Activated CD8-positive, alpha-beta memory T cell treated with anti-CD3 and anti-CD28 coated beads, Interleukin-2, amount 50 U/mL, for 48 hours (primary cell): ENCODE measurements at regions not wholly inside any gene's neighbourhood (a gene's known extent, or its start where the extent isn't known, plus 50 kb on each side); places are given as distances from the start of the nearest gene placed in this dataset.

ENCODE experiments used
- DNase-seq: peaks from one replicate; pipeline ENCODE4 v3.0.0-alpha.2; 2020

DNA sequence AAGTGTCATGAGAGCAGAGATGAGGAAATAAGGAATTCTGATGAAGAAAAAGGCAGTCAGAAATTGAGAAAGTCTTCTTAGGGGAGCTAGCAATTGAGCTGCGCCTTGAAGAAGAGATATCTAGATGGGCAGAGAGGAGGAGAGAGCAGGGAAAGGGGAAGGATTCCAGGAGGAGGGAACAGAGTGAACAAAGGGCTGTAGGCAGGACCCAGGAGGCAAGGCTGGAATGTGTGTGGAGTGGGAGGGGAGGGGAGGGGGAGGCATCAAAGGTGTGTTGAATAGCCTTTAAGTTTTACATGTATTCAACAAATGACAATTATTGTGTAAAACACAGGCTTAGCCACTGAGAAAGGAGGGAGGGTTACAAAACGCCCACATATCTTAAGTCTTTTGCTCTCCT, 164.5 kb downstream of the TDRD15 start:
- no peak for DNase-seq

DNA sequence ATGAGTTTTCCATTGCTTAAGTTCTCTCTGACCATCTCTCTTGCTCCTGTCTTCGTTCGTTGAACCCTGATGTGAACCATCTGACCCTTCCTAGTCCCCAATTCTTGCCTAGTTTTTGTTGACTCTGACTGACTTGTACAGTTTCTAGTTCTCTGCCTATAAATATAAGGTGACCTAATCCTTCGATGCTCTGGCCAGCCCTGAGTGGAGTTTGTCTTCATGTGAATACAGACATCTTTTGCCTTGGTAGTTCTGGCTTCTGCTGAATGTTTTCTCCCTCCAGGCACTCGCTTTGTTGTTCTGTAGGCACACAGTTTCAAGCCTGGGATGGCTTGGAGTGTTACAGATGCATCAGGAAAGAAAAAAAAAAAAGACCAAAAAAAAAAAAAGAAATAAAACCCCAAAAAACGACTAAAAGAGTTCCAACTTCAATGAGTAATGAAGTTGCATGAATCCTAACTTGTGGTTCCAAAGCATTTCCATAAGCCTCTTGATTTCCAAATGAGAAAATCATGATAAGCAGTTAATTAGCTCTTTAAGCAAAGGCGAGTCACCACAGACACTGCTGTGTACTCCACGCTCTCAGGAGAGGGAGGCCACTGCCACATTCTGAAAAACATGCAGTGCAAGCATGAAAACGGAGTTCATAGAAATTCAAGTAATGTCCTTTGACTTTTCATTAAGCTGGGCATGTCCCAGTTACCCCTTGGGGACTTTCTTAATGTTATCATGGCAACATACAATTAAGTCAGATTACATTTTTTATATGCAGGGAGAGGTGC, 165.2 kb downstream of the TDRD15 start:
- no peak for DNase-seq

DNA sequence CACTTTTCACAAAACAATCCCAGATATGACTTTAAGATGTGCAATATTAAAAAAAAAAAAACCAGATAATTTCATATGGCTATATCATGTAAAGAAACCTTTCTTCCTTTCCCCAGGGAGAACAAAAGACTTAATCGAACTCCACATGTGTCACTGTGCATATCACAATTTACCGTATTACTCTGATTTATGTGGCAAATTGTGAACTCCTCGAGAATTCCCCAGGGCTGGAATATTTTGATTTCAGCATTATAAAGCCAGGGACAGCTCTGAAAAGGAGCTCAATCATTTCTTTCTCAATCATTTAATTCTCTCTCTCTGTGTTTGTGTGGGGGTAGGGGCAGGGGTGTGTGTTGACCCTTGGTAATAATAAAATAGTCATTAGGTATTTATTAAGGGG, 165.8 kb downstream of the TDRD15 start:
- DNase-seq: no peak

DNA sequence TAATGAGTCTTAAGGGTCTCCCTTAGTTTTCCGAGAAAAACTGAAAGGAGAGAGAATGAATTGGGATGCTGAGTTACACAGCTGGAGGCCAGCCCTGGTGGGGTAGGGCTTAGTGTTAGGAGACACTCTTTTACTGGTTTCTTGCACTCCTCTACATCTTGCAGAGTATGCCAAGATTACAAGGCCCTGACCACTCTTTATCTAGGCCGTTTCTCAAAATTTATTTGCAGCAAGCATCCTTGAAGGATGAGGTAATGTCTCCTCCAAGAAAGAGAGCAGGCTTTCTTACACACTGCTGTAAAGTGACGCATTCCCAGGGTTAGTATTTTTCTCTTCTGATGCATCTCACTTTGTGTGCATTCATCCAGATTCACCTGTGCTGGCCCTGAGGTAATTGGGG, 166.2 kb downstream of the TDRD15 start:
- DNase-seq: no peak

DNA sequence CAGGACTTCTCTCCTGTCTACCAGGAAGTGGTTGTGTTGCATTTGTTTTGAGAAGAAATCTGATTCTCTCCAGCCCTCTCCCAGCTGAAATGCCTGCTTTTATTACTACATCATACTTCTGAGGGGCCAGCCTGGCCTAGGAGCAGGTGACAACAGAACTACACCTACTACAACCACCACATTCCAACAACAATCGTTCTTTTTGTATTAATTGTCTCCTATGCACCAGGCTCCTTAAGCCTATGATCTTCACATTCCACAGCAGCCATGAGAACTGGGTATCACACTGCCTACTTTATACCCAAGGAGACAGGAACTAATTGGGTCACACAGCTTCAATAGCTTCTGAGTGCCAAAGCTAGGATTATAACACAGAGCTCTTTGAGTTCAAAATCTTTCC, 167.7 kb downstream of the TDRD15 start:
- no peak for DNase-seq

DNA sequence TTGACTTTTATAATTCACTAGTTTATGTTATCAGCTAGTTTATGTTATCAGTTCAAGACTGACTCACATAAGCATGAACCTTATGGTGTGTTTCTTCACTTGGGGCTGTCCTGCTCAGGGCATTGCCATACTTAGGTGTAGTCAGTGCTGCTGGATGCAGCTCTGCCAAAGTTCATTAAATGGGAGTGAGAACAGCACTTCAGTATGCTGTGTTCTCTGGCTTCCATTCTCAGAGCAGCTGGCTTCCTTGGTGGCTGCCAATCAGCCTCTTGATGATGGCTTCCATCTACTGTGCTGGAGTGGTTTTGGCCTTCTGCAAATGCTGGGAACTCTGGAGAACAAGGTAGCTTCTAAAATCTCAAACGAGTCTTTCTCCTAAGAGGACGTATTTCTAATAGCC, 170.7 kb downstream of the TDRD15 start:
- no peak for DNase-seq

DNA sequence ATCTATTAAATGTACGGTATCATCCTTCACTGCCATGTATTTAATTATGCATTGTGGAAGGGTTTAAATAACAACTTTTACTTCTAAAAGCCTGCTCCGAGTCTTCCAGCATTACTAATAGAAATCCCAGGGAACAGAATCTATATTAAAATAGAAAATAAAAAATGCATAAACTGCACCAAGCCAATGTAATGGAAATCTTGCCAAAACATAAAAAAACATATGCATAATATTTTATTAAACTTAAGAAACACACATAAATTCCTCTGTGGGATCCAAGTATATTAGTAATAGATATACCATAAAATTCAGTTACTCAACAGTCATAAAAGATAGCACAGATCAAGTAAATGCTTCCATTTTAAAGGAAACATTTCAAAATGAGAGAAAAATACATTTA, 175.6 kb downstream of the TDRD15 start:
- DNase-seq: no peak

DNA sequence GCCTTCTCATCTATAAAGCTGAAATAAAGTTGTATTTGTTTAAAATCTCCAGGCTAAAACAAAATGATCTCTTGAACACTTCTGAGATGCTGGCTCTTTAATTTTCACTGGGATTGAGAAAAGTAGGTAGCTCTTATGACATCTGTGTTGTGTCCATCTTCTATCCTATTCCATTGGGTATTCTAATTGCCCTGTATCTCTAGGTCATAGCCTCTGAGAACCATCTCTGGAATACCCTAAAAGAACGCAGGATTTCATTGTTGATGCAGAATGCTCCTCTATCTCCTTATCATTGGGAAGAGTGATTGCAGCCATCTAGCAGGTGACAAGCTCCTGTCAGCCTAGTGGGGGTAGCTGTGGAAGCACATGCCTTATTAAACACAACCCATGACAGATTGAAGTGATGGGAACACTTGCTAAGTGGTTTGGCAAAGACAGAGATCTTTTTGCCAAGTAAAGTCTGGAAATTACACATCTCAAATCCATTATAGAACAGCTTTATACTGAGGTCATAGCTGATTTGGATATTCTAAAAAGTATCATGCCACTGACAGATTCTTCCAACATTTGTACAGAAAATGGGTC, 178.2 kb downstream of the TDRD15 start:
- no peak for DNase-seq

DNA sequence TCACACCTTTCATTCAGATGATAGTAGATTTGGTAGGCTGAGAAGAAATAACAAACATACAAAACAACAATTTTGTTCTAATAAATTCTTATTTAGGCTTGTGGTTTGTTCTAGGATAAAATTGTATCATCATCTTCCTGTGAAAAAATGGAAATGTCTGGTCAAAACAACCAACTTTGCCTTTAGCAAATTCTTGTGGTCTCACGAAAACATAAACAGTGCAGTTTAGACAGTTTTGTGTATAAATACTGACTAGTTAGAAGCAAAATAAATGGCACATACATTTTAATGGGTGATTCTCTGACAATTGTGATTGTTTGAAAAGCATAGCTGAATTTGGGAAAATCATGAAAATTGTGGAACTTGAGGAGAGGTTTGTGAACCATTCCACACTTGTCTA, 180.1 kb downstream of the TDRD15 start:
- no peak for DNase-seq

DNA sequence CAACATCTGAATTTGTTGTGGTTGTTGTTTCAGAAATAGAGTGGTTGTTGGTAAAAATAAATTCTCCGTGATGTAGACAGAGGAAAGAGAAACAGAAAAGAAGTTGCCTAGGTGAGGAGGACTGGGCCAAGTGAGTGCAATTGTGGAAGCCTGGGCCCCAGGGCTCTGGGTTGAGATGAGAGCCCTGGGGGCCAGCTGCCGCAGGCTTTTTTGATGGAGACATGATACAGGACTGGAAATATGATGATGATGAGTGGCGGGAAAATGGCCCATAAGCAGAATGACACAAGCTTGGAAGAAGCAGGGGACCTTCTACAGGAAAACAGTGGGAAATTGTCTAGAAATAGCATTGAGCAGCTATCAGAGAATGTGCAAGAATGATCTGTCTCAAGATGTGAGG, 181.8 kb downstream of the TDRD15 start:
- DNase-seq: no peak

DNA sequence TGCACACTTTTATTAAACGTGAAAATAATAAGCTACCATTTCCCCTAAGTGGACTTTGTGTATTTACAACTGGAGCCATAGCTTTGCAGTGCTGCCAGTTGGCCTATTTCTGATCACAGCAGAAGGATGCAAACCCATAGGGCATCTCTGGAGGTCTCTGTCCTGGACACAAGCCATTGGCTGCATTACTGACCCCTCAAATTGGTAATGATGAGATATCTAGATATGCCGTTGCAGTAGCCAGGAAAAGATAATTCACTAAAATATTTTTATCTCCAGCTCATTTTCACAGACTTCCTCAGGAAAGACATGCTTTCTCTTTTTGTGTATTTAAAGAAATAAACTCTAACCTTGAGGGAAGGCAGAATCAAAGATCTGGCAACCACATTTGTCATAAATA, 182.5 kb downstream of the TDRD15 start:
- DNase-seq: no peak

DNA sequence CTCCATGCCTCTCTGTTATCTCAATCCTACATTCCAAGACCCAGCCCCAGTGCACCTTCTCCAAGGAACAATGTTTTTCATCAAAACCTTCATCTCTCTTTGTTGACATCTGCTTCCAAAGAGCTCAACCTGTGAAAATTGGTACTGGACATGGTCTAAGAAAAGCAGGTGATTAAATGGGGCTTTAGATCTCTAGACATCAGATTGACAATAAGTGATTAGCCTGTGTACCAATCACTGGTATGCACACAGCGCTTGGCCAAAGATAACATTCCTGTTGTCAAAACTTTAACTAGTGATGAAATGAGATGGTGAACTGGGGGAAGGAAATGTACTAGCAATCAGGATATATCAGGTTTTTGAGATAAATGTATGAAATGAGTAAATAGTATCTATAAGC, 183.3 kb downstream of the TDRD15 start:
- DNase-seq: no peak

DNA sequence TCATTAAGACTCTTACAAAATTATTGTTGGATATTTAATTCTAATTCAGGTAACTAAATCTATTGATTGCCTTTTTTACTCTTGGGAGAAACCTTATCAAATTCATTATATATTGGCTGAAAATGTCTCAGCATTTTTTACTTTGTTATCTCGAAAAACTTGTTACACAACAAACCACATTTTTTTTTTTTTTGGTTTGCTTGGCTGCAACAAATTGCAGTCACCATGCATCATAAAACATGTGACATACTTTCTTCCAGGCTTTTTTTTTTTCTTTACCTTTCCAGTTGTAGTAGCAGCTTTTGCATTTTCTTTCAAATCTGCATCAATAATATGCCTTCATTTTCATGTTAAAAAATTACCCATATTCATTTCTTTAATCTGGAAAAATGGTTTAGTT, 186.7 kb downstream of the TDRD15 start:
- DNase-seq: no peak

DNA sequence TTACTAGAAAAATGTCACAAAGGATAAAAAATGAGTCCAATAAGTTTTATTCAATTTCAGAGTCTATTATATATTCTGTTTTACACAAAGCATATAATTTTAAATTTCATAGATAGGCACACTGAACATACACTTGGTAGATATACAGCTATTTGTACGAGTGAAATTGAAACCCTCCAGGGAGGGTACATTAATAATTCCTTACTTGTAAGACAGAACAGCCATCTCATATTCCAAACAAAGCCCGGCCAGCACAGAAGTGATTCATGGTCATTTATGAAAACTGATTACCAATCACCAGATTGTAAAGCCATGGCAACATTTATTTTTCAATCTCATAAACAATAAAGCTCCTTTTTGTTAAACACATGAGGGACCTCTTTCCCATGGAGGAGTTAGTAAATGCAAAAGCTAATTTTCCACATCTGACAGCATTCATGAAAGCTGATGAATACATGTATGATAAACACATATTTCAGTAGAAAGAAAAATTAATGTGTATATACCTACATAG, 190.6 kb downstream of the TDRD15 start:
- no peak for DNase-seq

DNA sequence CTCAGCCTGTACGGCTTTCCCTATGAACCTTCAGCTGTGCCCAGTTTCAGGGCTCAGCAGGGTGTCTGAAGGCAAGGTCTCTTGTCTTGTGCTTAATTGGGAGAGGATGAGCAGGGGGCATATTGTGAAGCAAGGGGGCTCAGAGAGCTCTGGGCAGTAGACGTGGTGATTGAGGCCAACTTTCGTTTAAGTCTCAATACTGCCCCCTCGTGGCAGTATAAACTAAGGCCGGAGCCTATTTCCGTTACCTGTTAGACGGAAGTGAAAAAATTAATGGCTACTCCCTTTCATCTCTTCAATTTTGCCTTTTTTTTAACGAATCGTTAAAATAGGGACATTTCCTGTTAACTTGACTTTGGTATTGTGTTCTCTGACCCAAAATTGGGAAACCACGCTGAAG, 193.4 kb downstream of the TDRD15 start:
- peak; percentile 56 for DNase-seq

DNA sequence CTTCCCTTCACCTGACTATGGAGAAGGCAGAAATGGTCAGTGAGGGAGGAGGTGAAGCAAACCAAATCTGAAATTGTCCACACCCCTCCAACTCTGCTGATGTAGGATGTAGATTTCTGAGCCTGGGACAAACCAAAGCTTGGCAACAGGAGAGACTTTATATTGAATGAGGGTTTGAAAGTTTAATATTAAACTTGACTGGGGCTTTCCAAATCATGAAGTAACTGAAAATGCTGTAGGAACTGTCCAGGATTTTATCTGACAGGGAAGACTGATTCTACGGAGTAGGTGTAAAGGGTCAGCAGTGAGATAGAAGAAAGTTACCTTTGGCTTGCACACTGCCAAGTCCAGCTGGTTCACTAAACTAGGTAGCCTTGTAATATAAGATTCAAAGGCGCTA, 194.5 kb downstream of the TDRD15 start:
- DNase-seq: no peak

DNA sequence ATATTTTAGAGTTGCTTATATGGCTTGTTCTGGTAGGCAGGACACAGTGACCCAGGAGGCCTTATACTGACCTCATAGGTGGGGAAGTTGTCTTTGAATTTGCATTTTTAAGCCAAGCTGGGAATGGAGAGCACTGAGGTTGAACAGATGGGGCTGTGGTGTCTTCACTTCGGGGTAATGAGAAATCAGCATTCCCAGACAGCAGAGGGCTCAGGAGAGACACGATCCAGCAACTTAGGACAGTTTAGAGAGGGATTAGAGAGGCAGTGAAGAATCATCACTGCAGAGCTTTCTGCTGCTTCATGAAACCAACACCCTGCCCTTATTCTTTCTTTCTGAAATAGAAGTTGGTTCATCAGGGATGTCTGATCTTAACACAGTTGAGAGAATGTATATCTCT, 202.4 kb downstream of the TDRD15 start:
- DNase-seq: no peak

DNA sequence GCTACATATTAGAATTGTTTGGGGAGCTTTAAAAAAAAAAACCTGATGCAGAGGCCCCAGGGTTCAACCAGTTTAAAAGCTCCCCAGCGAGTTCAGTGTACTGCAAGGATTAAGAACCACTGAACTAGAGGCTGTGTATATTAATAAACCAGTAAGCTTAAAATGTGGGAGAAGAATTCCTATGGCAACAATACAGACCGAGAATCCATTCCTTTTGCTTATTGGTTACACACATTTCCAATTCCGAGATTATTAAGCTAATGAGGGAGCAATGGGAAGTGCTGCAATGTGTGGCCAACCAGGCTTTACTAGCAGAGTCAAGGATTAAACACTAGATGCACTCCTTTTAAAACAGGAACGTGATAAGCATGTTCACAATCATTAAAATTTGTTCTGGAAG, 204.4 kb downstream of the TDRD15 start:
- DNase-seq: no peak

DNA sequence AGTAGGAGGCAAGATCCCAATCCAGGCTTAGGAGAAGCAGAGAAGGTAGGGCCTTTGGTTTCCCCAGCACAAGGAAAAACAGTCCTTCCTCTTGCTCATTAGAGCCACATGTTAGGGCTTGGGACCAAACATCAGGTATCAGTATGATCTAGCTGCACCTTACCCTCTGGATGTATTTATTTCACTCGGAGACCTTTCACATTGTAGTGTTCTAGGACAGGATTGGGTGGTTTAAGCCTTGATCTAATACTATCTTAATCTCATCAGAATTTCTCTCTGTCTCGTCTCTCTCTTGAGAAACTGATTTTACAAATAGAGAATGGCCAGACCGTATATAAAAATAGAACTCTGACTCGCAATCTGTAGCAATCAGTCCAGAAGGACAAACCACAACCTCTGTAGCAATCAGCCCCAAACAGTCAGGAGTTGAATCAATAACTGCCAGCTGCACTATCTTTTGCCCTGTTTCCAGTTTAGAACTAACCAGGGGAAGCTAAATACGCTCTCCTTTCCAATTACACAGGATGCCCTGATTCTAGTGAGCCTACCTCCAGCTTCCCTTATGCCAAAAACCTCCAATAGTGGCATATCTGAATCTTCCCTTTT, 207.1 kb downstream of the TDRD15 start:
- DNase-seq: no peak

DNA sequence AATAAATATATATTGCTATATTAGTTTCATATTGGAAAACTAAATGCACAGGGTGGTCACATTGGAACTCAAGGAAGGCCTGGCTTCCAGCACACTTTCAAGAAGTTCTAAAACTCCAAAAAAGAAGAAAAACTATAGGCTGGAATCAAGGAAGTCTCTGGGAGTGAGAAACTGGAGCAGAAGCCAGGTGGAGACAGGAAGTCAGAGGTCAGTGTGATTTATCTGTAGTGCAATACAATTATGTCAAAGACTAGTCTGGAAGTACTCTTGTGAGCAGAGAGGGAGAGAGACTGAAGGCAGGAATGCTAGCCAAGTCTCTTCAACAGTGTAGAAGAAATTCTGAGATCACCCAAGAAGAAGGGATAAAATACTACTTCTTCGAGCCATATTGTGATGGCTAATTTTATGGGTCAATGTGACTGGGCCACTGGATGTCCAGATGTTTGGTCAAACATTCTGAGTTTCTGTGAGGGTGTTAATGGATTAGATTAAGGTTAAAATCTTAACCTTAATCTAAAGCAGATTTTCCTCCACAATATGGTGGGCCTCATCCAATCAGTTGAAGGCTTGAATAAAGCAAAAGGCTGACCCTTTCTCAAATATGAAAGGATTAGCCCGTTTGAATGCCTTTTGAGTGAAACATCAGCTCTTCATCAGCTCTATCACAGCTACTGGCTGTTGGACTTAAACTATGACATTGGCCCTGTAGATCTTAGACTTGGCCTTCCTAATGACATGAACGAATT, 208.0 kb downstream of the TDRD15 start:
- no peak for DNase-seq

DNA sequence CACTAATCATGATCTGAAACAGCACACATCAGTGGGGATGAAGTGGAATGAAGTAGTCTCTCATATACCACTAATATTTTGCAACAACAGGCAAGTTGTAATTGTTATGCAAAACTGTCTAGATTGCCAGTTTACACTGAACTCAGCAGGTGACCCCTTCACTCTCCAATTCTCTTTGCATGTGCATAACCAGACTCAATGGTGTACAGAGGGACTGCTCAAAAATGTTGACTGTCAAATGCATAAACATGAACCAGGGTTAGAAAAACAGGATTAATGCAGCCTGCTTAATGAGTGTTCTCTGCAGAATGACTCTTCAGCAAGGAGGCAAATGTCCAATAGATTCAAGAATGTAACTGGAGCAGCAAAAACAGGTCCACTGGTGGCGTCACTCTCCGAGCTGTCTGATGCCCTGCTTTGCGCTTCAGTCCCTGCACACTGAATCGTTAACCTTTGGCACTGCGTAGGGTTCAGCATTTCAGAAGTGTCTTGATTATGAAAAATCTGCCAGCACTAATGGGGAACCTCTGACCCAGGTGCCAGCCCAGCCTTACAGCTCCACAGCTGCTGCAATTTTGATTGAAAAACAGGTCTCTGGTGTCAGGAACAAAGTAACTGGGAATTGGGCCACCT, 209.3 kb downstream of the TDRD15 start:
- no peak for DNase-seq

DNA sequence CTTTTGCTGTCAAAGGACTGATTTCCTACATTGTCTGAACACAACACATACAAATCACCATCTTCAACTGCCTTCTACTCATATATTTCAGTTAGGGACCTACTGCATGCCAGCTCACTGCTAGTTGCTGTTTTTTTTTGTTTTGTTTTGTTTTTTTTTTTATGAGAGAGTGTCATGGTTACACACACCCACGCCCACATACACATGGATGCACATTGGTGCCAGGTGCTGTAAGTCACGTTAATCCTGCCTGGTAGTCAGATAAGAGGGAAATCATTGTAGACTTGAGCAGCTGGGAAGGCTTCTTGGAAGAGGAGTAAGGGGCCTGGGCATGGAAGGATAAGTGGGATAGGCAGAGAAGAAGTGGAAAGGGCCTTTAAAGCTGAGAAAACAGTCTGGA, 209.9 kb downstream of the TDRD15 start:
- no peak for DNase-seq

DNA sequence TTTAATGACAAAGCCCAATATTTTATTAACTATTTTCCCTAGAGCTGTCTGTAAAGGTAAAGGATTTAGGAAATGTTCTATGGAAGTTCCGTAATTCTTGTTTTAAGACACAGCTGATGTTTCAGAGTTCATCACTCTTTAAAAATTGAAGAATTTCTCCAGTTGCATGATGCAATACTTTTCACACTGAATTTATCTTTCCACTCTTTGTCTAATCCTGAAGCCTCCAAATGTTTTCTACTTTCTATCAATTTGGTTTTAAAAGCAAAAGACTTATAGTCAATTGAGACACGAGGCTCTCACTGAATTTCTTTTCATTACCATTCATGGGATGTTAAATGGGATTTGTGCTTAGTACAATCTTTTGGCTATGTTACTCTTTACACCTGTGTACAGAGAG, 223.2 kb downstream of the TDRD15 start:
- DNase-seq: no peak
